Neutrophil (primary cell): ENCODE measurements at regions not wholly inside any gene's neighbourhood (a gene's known extent, or its start where the extent isn't known, plus 50 kb on each side); places are given as distances from the start of the nearest gene placed in this dataset.

Source experiments
- H3K27ac ChIP-seq: fragments of 200-600 bp; sonication (generic); 2 replicates; pipeline ENCODE4 v1.5.1; 2016; ENCODE audit warnings: mild to moderate bottlenecking, moderate library complexity
- H3K27me3 ChIP-seq: fragments of 200-600 bp; sonication (generic); 2 replicates; pipeline ENCODE4 v1.6.0; 2016; ENCODE audit warnings: mild to moderate bottlenecking
- H3K36me3 ChIP-seq: fragments of 200-600 bp; sonication (generic); 2 replicates; pipeline ENCODE4 v1.5.1; 2017
- H3K4me1 ChIP-seq, 2 experiments: fragments of 200-600 bp in 1 of 2; sonication (generic) in 1 of 2; 1 replicate in 1 of 2; 2 replicates in 1 of 2; pipeline versions ENCODE4 v1.5.1 to v1.6.1; 2013 to 2016; ENCODE audit warnings: low read depth in 1 of 2, low read length in 1 of 2, mild to moderate bottlenecking in 1 of 2, moderate library complexity in 1 of 2; ENCODE audit not compliant: control insufficient read depth in 1 of 2, insufficient read depth in 1 of 2
- H3K4me3 ChIP-seq, 2 experiments: fragments of 200-600 bp in 1 of 2; sonication (generic) in 1 of 2; 1 replicate in 1 of 2; 2 replicates in 1 of 2; pipeline ENCODE4 v1.5.1; 2013 to 2016; ENCODE audit warnings: low read depth in 1 of 2, low read length in 1 of 2, mild to moderate bottlenecking in 1 of 2, moderate library complexity in 1 of 2
- H3K9me3 ChIP-seq: fragments of 200-600 bp; sonication (generic); 2 replicates; pipeline ENCODE4 v1.5.1; 2016
- TF ChIP-seq, protein P1 (sequence below): fragments of 200-600 bp; sonication (generic); IDR thresholded peaks from 2 replicates; pipeline ENCODE4 v1.5.1; 2016; ENCODE audit warnings: antibody characterized with exemption

- TF ChIP-seq, protein P1, sequence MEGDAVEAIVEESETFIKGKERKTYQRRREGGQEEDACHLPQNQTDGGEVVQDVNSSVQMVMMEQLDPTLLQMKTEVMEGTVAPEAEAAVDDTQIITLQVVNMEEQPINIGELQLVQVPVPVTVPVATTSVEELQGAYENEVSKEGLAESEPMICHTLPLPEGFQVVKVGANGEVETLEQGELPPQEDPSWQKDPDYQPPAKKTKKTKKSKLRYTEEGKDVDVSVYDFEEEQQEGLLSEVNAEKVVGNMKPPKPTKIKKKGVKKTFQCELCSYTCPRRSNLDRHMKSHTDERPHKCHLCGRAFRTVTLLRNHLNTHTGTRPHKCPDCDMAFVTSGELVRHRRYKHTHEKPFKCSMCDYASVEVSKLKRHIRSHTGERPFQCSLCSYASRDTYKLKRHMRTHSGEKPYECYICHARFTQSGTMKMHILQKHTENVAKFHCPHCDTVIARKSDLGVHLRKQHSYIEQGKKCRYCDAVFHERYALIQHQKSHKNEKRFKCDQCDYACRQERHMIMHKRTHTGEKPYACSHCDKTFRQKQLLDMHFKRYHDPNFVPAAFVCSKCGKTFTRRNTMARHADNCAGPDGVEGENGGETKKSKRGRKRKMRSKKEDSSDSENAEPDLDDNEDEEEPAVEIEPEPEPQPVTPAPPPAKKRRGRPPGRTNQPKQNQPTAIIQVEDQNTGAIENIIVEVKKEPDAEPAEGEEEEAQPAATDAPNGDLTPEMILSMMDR = no peak
- Histone ChIP-seq H3K27ac (no peak overlapping the region), H3K36me3 (no peaks in the 10 kb centered on the region), H3K4me1 (no peaks in the 10 kb centered on the region), H3K27me3 (peaks cover 22% of the 10 kb centered on the region), H3K9me3 (no peaks in the 10 kb centered on the region), H3K4me3 (no peak overlapping the region)
Observed at GRCh38 chr1:67898033-67898726, 64.9 kb upstream of the GNG12 start.

DNA sequence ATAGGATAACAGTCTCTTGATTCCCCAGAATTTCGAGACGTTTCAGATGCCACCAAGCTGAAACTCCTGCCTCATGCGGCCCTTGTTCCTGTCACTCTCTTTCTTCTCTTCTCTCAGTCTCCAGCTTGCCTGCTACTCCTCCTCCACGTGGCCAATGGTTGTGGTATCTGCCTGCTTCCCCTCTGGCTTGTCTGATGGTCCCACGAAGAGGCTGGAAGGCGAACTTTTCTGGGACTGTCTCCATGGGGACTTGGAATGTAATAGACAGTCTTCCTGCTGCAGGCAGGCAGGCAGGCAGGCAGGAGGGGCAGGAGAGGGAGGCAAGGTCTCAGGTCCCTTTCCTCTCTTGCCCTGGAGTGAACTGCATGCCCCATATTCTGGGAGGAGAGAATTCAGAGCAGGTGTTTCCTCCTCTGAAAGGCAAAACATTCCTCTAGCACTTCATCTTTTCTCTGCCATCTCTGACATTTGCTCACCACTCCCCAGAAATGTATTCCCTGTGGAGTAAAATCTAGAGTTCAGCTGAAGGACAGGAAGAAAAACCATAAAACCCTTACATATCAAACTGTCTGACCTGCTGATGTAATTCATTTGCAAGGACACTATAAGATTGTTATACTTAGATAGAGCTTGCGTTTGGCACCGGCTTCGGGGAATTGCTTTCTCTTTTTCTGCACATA lies 64.1 kb upstream of the GNG12 start:
- H3K27me3 ChIP-seq = peaks cover 22% of the 10 kb centered on the region

GRCh38 chr1:67896826-67897225 lies 63.6 kb upstream of the GNG12 start:
- H3K4me3 ChIP-seq = no peak overlapping the region
- H3K27ac ChIP-seq = no peak overlapping the region
- no peaks in the 10 kb centered on the region for H3K4me1 ChIP-seq
- H3K9me3 ChIP-seq = no peaks in the 10 kb centered on the region
- peaks cover 22% of the 10 kb centered on the region for H3K27me3 ChIP-seq
- no peaks in the 10 kb centered on the region for H3K36me3 ChIP-seq
- TF ChIP-seq, protein P1 = no peak

More for the DNA sequence above, 64.1 kb upstream of the GNG12 start:
- Histone ChIP-seq H3K9me3 (no peaks in the 10 kb centered on the region), H3K27ac (no peak overlapping the region), H3K4me3 (no peak overlapping the region), H3K4me1 (no peaks in the 10 kb centered on the region), H3K36me3 (no peaks in the 10 kb centered on the region)
- TF ChIP-seq, protein P1 = no peak

GRCh38 chr1:67894981-67895735 lies 61.9 kb upstream of the GNG12 start:
- TF ChIP-seq, protein P1 = no peak
- Histone ChIP-seq H3K9me3 (no peaks in the 10 kb centered on the region), H3K36me3 (no peaks in the 10 kb centered on the region), H3K4me3 (no peak overlapping the region), H3K27me3 (peaks cover 22% of the 10 kb centered on the region), H3K27ac (no peak overlapping the region), H3K4me1 (no peaks in the 10 kb centered on the region)

DNA sequence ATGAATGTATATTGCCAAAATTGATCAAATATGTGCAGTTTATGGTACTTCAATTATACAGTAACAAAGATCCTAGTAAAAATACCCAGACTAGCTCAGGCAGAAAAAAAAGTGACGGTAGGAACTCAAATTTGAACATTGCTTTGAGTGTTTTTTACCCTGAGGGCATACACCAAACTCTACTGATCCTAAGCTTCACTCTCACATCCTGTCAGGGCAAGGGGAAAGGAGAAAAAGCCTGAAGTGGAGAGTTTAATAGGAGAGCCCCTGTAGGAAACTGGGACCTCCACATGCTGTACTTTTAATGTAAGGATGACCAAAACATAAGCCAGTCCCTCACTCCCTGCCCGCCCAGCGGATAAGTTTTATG lies 59.8 kb upstream of the GNG12 start:
- no peak overlapping the region for H3K27ac ChIP-seq
- peaks cover 21% of the 10 kb centered on the region for H3K27me3 ChIP-seq
- no peak overlapping the region for H3K4me3 ChIP-seq
- no peaks in the 10 kb centered on the region for H3K4me1 ChIP-seq
- no peaks in the 10 kb centered on the region for H3K9me3 ChIP-seq
- TF ChIP-seq, protein P1 = no peak
- no peaks in the 10 kb centered on the region for H3K36me3 ChIP-seq
